DND-41 (cell line): ENCODE measurements at regions not wholly inside any gene's neighbourhood (a gene's known extent, or its start where the extent isn't known, plus 50 kb on each side); places are given as distances from the start of the nearest gene placed in this dataset.

Experiments
- ATAC-seq: fragments of 200-7000 bp; cut with Tn5 transposase; 3 replicates; pipeline ENCODE4 v1.9.1; 2021; ENCODE audit warnings: low read depth; ENCODE audit not compliant: insufficient read depth
- DNase-seq: peaks from one replicate; pipeline ENCODE4 v3.0.0-alpha.2; 2020
- H2AFZ ChIP-seq: 2 replicates; pipeline ENCODE4 v1.6.0; 2012; ENCODE audit warnings: low read depth, low read length
- H3K27ac ChIP-seq: 2 replicates; pipeline ENCODE4 v1.5.1; 2012; ENCODE audit warnings: low read length, inconsistent platforms
- H3K27me3 ChIP-seq: fragments of 200-600 bp; sonication (generic); 2 replicates; pipeline ENCODE4 v1.6.0; 2012; ENCODE audit warnings: low read length, mild to moderate bottlenecking, inconsistent platforms; ENCODE audit not compliant: insufficient read depth, poor library complexity
- H3K36me3 ChIP-seq: 2 replicates; pipeline ENCODE4 v1.5.1; 2012; ENCODE audit warnings: low read length, inconsistent platforms; ENCODE audit not compliant: insufficient read depth
- H3K4me1 ChIP-seq: 2 replicates; pipeline ENCODE4 v1.5.1; 2012; ENCODE audit warnings: mild to moderate bottlenecking, low read length; ENCODE audit not compliant: insufficient read depth
- H3K4me2 ChIP-seq: 2 replicates; pipeline ENCODE4 v1.6.0; 2012; ENCODE audit warnings: mild to moderate bottlenecking, moderate library complexity, low read length, inconsistent platforms; ENCODE audit not compliant: insufficient read depth
- H3K4me3 ChIP-seq, 2 experiments: fragments of 200-600 bp in 1 of 2; shearing (Covaris generic) in 1 of 2; 2 replicates each; pipeline ENCODE4 v1.5.1; 2012 to 2016; ENCODE audit warnings: inconsistent platforms in 2 of 2, low read length in 2 of 2, mild to moderate bottlenecking in 2 of 2, low read depth in 1 of 2, moderate library complexity in 1 of 2
- H3K79me2 ChIP-seq: 2 replicates; pipeline ENCODE4 v1.6.0; 2012; ENCODE audit warnings: low read length, inconsistent platforms; ENCODE audit not compliant: insufficient read depth
- H3K9ac ChIP-seq: 2 replicates; pipeline ENCODE4 v1.6.0; 2012; ENCODE audit warnings: low read depth, mild to moderate bottlenecking, inconsistent platforms, low read length, moderate library complexity
- H3K9me3 ChIP-seq: 2 replicates; pipeline ENCODE4 v1.5.1; 2012; ENCODE audit warnings: low read length, moderate library complexity, mild to moderate bottlenecking, inconsistent platforms; ENCODE audit not compliant: insufficient read depth, severe bottlenecking
- H4K20me1 ChIP-seq: 2 replicates; pipeline ENCODE4 v1.6.0; 2012; ENCODE audit warnings: low read length; ENCODE audit not compliant: insufficient read depth
- CTCF ChIP-seq: IDR thresholded peaks from 2 replicates; pipeline ENCODE4 v1.5.1; 2012; ENCODE audit warnings: borderline replicate concordance, low read length, moderate library complexity, mild to moderate bottlenecking; ENCODE audit not compliant: poor library complexity, severe bottlenecking; ENCODE audit errors: extremely low read depth
- EZH2 ChIP-seq: IDR thresholded peaks from 3 replicates; pipeline ENCODE4 v1.6.1; 2012; ENCODE audit warnings: borderline replicate concordance, low read depth, mild to moderate bottlenecking, moderate library complexity, low read length, inconsistent platforms; ENCODE audit not compliant: severe bottlenecking

DNA sequence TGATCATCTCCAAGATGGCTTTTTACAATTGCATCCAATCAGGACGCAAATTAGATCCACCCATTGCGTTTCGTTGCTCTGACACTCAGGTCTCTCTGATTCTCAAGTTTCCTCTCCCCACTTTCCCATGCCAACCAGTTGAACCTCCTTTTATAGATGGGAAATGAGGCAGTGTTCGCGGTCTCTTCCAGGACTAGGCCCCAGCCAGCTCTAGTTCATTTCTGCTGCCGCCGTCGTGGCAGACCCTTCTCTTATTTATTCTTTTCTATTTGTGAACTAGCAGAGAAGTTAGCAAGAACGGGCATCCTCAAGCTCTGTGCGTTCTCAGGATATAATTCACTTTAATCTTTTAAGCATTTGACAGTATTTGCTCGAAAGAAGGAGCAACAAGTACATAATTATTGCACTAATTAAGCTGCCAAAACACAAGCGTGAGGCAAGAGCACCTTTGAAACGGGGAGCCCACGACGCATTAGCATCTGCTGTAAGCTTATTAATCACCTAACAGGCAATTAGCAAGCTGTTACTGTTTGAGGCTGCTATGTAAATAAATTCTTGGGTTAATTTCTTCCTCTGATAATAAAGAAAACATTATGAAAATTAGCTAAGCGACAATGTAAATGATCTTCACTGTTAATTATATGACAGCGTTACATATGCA is 246.4 kb upstream of the TLE3 start:
- Histone ChIP-seq H3K9me3 (no peaks in the 10 kb centered on the region), H4K20me1 (no peaks in the 10 kb centered on the region), H3K4me2 (no peak overlapping the region), H3K36me3 (no peaks in the 10 kb centered on the region), H3K4me3 (no peak overlapping the region), H3K27me3 (no peaks in the 10 kb centered on the region), H3K79me2 (no peaks in the 10 kb centered on the region), H3K4me1 (no peaks in the 10 kb centered on the region), H3K27ac (no peak overlapping the region), H2AFZ (no peak overlapping the region), H3K9ac (no peak overlapping the region)
- ATAC-seq (no peak), DNase-seq (no peak)
- no peak for TF ChIP-seq CTCF
- TF ChIP-seq EZH2 = no peak

DNA sequence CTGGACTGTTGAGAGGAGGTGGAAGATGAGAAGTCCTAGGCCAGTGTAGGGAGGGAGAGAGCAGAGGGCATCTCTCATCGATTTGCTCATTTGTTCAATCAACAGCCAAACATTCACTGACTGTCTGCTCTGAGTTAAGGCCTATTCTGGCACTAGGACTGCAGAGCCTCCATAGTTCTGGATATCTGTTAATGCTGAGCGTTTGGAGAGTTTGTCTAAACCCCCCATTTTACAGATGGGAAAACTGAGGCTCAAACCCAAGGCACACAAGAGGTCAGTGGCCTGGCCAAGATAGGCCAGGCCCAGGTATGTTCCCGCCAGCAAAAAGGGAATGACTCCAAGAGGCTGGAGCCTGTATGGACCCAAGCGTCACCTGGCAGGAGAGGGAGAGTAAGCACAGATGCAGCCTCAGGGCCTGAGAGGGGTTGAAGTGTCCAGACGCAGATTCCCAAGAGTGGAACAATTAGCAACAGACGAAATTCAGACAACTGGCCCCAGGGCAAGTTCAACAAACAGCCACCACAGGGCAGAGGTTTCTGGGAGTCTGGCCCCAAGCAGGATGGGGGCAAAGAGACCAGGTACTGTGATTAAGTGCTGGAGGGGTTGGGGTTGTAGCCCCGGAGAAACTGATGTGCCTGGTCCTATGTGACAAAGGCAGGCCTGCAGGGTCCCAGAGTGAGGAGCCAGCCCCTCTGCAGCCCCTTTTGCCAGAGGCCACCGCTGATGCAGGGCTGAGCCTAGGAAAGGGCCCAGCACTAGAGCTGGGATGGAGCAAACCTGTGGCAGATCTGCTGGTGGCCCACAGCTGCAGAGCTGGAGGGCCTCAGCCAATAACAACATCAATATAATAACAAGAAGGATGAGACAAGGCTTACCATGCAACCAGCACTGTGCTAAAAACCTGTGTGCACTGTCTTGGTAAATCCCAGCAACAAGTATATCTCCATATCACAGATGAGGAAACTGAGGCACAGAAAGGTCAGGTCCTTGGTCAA is 245.1 kb upstream of the TLE3 start:
- H3K9ac ChIP-seq = no peak overlapping the region
- no peak for ATAC-seq
- H3K36me3 ChIP-seq = no peaks in the 10 kb centered on the region
- H3K9me3 ChIP-seq = no peaks in the 10 kb centered on the region
- H3K27me3 ChIP-seq = no peaks in the 10 kb centered on the region
- no peaks in the 10 kb centered on the region for H3K4me1 ChIP-seq
- DNase-seq = no peak
- no peak overlapping the region for H3K4me3 ChIP-seq
- H3K79me2 ChIP-seq = no peaks in the 10 kb centered on the region
- H3K4me2 ChIP-seq = no peak overlapping the region
- no peaks in the 10 kb centered on the region for H4K20me1 ChIP-seq
- H3K27ac ChIP-seq = no peak overlapping the region
- no peak for TF ChIP-seq EZH2
- no peak for TF ChIP-seq CTCF
- no peak overlapping the region for H2AFZ ChIP-seq

GRCh38 chr15:70342141-70342540 is 244.4 kb upstream of the TLE3 start:
- DNase-seq (no peak), ATAC-seq (no peak)
- Histone ChIP-seq H3K9ac (no peak overlapping the region), H3K36me3 (no peaks in the 10 kb centered on the region), H3K79me2 (no peaks in the 10 kb centered on the region), H3K27ac (no peak overlapping the region), H3K4me1 (no peaks in the 10 kb centered on the region), H3K9me3 (no peaks in the 10 kb centered on the region), H3K27me3 (no peaks in the 10 kb centered on the region), H3K4me2 (no peak overlapping the region), H4K20me1 (no peaks in the 10 kb centered on the region), H3K4me3 (no peak overlapping the region), H2AFZ (no peak overlapping the region)
- no peak for TF ChIP-seq EZH2
- TF ChIP-seq CTCF = no peak
